ENCODE measurements at regions not wholly inside any gene's neighbourhood (a gene's known extent, or its start where the extent isn't known, plus 50 kb on each side); places are given as distances from the start of the nearest gene placed in this dataset.

DNA sequence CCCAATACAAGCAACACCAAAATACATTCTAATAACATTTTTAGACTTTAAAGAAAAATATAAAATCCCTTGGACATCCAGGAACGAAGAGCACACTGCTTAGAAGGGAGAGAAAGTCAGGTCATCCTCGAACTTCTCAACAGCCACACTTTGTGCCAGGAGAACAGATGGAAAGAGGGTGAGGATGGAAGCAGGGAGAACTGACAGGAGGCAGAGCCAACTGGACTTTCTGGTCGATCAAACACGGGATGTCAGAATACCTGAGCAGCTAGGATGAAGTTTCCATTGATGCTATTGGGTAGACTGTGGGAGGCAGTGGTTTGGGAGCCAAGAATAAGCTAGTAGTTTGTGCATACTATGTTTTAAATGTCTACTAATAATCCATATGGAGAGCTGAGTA is 111.4 kb downstream of the TOMM20 start:
- no peak for DNase-seq (ENCODE audit: low read depth)
- TF ChIP-seq, protein P1, sequence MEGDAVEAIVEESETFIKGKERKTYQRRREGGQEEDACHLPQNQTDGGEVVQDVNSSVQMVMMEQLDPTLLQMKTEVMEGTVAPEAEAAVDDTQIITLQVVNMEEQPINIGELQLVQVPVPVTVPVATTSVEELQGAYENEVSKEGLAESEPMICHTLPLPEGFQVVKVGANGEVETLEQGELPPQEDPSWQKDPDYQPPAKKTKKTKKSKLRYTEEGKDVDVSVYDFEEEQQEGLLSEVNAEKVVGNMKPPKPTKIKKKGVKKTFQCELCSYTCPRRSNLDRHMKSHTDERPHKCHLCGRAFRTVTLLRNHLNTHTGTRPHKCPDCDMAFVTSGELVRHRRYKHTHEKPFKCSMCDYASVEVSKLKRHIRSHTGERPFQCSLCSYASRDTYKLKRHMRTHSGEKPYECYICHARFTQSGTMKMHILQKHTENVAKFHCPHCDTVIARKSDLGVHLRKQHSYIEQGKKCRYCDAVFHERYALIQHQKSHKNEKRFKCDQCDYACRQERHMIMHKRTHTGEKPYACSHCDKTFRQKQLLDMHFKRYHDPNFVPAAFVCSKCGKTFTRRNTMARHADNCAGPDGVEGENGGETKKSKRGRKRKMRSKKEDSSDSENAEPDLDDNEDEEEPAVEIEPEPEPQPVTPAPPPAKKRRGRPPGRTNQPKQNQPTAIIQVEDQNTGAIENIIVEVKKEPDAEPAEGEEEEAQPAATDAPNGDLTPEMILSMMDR (conservative IDR thresholded peaks at IDR 0.05; ENCODE audit: low read length), result no peak
- H3K4me3 ChIP-seq (ENCODE audit: low read length), result no peak overlapping the region

DNA sequence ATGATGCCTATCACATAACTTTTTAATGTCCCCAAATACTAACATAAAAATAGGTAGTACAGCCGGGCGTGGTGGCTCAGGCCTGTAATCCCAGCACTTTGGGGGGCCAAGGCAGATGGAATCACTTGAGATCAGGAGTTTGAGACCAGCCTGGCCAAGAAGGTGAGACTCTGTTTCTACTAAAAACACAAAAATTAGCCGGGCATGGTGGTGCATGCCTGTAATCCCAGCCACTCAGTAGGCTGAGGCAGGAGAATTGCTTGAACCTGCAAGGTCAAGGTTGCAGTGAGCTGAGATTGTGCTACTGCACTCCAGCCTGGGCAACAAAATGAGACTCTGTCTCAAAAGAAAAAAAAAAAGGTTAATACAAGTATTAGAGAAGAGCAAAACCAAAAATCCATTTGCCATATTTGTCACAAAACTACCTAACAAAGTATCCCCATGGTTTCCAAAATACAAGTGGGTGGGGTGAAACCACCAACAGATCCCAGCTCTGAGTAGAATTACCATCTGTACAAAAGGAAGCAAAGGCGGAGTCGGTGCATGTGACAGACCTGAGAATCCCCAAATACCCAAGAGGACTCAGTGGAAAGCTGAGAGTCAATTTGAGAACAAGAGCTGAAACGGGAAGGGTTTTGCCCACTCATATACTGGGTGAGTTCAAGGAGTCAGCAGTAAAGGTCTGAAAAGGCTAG is 113.2 kb downstream of the TOMM20 start:
- TF ChIP-seq, protein P1 (conservative IDR thresholded peaks at IDR 0.05; ENCODE audit: low read length), result no peak
- DNase-seq (ENCODE audit: low read depth), result no peak
- H3K4me3 ChIP-seq (ENCODE audit: low read length), result no peak overlapping the region

DNA sequence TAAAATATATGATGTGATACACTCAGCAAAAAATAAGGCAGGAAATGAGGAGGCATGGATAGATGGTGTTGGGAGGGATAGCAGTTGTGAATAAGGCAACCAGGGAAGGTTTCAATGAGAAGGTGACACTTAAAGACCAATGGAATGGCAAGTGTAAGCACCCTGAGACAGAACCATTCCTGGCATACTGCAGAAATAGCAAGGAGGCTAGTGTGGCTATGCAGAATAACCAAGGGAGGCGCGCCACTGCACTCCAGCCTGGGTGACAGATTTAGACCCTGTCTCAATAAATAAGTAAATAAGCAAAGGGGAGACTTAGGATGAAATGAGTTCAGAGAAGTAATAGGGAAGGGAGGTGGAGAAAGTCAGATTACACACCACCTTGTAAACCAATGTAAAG is 113.9 kb downstream of the TOMM20 start:
- TF ChIP-seq, protein P1 (conservative IDR thresholded peaks at IDR 0.05; ENCODE audit: low read length), result no peak
- no peak for DNase-seq (ENCODE audit: low read depth)

DNA sequence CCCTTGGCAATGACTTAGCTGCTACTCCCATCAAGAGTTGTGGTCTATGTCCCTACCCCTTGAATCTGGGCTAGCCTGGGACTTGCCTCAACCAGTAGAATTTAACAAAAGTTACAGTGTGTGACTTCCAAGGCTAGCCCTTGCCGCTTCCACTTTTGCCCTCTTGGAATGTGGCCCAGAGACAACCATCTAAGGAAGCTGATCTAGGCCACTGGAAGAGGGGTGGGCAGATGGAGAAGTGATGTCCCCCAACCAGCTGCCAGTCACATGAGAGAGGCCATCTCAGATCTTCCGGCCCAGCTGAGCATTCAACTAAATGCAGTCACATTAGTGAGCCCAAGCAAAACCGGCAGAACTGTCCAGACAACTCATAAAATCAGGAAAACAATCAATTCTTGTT is 115.1 kb downstream of the TOMM20 start:
- no peak overlapping the region for H3K4me3 ChIP-seq (ENCODE audit: low read length)
- TF ChIP-seq, protein P1 (conservative IDR thresholded peaks at IDR 0.05; ENCODE audit: low read length), result no peak
- no peak for DNase-seq (ENCODE audit: low read depth)

More for the DNA sequence above, 113.9 kb downstream of the TOMM20 start:
- H3K4me3 ChIP-seq (ENCODE audit: low read length), result no peak overlapping the region

DNA sequence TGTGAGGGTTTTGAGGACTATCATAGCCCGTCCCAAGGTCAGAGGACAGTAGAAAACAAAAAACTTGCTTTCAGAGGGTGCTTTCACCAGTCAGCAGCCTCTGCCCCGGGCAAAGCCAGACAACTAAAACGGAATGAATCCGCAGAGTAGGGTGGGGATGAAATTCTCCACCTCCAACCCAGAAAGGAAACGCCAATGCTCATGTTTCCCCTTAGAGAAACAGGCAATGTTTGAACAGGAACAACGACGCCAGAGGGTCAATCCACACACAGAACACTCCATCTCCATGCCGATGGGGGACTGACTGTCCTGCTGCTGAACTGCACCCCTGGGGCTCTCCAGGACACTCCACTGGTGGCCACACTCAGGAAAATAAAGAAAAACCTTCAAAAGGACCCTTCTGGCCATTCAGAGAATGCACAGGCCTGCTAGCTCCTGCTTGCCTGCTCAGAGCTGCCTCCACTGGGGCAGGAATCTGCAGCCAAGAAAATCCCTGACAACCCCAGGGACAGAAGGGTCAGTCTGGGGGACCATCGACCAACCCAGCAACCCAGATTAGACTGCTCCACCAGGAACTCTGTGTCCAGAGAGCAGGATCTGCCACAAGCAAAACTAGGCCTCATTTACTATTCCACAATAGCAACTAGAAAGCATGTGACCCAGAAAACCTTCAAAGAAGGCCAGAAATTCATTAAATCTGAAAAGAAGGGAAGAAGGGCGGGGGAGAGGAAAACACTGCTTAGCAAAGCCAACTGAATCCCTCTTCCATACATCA is 116.0 kb downstream of the TOMM20 start:
- DNase-seq (ENCODE audit: low read depth), result no peak
- H3K4me3 ChIP-seq (ENCODE audit: low read length), result no peak overlapping the region
- TF ChIP-seq, protein P1 (conservative IDR thresholded peaks at IDR 0.05; ENCODE audit: low read length), result no peak

DNA sequence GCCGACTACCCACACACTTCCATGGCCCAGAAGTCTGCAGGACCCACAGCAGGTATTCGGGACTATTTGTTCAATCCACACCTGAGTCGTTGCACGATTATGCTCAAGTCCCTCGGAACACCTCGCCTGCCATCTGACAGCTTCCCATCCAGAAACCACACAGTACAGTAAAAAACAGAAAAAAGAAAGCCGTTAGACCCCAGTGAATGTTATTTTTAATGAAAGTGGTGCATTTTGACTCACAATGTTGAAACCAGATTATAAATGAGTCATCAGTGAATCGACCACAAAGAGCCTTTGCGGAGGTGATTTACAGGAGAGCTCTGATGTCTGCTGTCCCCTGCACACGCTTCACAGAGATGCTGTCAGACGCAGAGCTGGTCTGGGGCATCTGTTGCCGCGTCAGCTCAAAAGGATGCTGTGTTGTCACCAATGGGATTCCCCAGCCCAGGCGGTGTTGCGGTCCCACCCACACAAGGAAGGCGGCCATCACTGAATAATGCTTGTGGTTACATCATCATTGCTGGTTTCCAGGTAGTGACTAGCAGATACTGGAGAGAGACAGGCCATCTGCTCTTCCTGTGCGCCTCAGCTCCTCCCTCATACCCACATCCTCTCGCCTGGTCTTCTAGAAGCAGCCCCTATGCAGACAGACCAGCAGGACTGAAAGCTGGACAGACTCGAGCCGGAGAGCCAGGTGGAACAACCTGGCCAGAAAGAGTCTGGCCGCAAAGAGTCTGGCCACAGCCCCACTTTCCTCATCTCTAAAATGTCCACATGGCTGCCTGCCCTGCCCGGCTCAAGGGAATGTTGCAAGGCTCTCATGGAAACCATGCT is 116.8 kb downstream of the TOMM20 start:
- TF ChIP-seq, protein P1 (conservative IDR thresholded peaks at IDR 0.05; ENCODE audit: low read length), result no peak
- DNase-seq (ENCODE audit: low read depth), result peak; percentile 100
- no peak overlapping the region for H3K4me3 ChIP-seq (ENCODE audit: low read length)
